HG03025 (cell line): ENCODE measurements at regions not wholly inside any gene's neighbourhood (a gene's known extent, or its start where the extent isn't known, plus 50 kb on each side); places are given as distances from the start of the nearest gene placed in this dataset.
"Not testable (repeated sequence)": the region's sequence is repeated elsewhere in the genome, so short reads cannot be mapped to it uniquely, and the experiment has no call there.

ENCODE experiments used
- ATAC-seq: cut with Tn5 transposase; IDR thresholded peaks from one replicate; pipeline ENCODE4 v1.9.1; 2021; ENCODE audit warnings: mild to moderate bottlenecking, moderate library complexity; ENCODE audit not compliant: unreplicated experiment, low FRiP score

GRCh38 chr21:17738176-17738953 lies 80.8 kb downstream of the C21orf91 start:
- ATAC-seq: no peak

GRCh38 chr21:17736072-17736471 lies 83.1 kb downstream of the C21orf91 start:
- ATAC-seq: no peak

DNA sequence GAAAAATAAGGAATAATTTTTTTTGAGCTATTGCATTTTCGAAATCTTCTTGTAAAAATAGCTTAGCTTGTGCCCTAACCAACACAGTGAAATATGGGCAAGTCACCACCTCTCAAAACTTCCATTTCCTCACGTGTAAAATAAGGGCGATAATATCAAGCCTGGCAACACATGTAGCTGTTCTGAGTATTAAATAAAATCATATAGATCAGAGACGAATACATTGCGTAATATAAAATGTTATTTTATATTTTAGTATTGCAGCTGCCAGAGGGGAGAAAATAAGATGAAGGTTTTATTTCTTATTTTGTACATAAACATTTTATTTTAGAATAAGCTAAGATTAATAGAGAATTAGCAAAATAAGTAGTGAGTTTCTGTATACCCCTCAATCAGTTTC lies 85.9 kb downstream of the C21orf91 start:
- no peak for ATAC-seq

DNA sequence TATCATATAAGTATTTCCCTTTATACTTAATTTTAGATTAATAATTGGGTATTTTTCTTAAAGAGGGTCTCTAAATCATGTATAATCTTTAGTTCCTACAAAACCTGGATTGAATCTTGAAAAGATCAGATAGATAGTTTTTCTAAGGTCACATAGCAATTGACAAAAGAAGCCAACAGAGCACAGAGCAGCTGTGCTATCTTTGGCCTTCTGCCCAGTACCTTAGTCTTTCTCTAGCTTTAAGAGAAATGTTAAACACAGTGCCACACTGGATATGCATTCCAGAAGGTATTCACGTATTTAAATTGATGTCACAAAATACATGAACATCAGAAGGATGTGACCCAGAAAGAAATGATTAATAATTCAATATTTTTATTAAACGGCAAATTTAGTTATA lies 86.8 kb downstream of the C21orf91 start:
- ATAC-seq: no peak

DNA sequence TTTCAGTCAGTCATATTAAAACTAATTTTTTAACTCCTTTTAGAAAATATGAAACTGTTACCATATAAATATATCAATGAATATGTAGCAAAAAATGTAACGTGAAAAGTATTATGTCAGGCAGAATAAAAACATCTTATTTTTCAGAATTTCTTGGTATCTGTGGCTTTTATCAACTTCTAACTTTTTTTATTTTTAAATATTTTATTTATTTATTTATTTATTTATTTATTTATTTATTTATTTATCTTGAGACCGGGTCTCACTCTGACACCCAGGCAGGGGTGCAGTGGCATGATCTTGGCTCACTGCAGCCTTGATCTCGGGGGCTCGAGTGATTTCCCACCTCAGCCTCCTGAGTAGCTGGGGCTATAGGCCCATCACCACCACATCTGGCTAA lies 87.6 kb downstream of the C21orf91 start:
- ATAC-seq: no peak

DNA sequence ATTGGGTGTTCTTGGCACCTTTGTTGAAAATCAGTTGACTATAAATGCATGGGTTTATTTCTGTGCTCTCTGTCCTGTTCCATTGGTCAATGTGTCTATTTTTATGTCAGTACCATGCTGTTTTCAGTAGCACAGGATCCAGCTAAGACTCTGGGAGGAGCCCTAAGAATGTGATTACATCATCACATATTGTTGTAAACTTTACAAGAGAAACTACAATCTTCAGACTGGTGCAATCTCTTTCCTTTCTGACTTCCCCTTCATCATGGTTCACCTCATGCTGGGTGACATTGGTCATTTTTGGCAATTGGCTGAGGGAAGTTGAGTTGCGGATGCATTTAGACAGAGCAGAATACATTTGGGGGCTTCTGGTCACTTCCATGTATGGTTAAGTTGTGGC lies 88.4 kb downstream of the C21orf91 start:
- ATAC-seq: no peak

DNA sequence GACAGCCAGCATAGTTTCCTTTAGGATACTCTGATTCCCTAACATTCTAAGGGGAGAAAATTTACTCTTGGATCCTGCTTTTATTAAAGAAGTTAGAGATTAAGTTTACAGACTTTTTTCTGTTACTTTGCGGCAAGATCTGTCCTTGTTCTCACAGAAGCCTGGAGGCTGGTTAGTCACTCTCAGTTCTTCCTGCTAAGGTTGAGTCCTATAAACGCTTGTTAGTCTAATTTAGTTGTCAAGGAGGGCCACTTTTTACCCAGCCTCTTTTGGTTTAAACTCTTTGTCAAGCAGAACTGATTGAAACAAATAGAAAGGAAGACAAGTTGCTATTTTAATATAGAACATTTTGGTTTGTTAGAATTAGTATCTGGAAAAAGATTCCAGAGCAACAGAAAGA lies 89.7 kb downstream of the C21orf91 start:
- ATAC-seq: no peak

GRCh38 chr21:17727361-17727760 lies 91.8 kb downstream of the C21orf91 start:
- no peak for ATAC-seq

DNA sequence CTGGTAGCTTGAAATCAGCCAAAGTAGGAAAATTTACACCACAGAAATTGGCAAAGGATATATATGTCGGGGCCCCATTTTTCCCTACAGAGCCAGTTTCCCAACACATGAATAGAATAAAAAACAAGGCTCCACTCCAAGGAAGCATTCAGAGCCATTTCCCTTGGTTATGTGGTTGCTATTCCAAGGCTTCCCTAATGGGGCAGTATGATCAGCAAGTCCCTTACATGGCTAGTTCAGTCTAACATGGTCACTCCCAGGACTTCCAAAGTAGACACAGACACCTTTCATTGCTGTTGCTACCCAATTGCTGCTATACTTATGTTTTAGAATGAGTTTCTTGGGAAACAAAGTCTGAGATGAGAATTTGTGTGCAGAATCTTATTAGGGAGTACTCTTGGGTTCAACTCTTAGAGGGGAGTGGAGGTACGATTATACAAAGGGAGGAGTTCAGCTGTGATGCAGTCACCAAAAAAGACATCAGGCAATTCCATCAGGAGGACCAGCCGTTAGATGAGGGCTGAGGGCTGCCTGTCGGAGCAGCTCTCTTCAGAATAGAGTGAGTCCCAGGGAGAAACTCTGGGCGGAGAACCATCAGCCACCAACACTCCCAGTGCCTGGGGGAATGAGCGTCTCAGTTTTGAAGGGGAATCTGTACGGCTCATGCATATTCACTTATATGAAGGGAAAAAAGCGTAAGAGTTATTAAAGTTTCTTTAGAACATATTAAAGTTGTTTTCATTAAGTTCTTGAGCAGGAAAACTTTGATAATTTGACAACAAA lies 92.9 kb downstream of the C21orf91 start:
- ATAC-seq: no peak

- ATAC-seq: no peak
Measured at GRCh38 chr21:17725339-17725738, 93.8 kb downstream of the C21orf91 start.

DNA sequence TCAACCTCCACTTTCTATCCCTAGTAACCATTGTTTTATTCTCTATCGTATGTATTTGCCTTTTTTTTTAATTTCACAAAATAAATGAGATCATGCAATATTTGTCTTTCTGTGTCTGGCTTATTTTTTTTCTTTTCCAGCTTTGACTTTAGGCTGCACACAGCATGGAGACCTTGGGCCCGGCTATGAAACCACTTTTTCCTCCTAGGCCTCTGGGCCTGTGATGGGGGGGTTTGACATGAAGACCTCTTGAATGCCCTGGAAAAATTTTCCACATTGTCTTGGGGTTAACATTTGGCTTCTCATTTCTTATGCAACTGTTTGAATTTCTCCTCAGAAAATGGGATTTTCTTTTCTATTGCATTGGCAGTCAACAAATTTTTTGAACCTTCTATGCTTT lies 100.2 kb upstream of the BTG3 start:
- no peak for ATAC-seq

- no peak for ATAC-seq
Measured at GRCh38 chr21:17711896-17712295, 99.2 kb upstream of the BTG3 start.

DNA sequence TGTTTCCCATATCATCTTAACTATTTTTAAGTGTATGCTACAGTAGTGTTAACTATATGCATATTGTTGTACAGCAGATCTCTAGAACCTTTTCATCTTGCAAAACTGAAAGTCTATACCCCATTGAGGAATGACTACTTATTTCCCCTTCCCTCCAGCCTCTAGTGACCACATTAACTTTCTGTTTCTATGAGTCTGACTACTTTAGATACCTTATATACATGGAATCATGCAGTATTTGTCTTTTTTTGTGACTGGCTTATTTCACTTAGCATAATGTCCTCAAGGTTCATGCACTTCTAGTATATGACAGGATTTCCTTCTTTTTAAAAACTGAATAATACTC lies 96.5 kb upstream of the BTG3 start:
- ATAC-seq: peak; percentile 98

DNA sequence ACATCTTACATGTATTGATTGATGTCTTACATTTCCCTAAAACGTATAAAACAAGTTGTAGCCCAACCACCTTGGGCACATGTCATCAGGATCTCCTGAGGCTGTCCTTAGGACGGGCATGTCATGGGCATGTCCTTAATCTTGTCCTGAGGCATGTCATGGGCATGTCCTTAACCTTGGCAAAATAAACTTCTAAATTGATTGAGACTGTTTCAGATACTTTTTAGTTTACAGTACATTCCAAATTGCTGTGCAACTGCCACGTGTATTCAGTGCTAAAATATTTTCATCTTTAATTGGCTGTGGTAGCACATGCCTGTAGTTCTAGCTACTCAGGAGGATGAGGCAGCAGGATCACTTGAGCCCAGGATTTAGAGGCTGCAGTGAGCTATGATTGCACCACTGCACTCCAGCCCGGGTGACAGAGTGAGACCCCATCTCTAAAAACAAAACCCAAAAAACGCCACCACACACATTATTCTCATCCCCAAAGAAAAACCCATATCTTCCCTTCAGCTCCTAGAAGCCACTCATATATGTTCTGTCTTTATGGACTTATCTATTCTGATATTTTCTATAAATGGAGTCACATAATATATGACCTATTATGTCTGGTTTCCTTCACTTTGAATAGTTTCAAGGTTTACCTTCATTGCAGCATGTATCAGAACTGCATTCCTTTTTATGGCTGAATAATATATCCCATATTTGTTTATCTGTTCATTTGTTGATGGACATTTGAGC lies 96.0 kb upstream of the BTG3 start:
- peak; percentile 36 for ATAC-seq

- ATAC-seq: no peak
Measured at GRCh38 chr21:17699524-17700189, 87.0 kb upstream of the BTG3 start.

DNA sequence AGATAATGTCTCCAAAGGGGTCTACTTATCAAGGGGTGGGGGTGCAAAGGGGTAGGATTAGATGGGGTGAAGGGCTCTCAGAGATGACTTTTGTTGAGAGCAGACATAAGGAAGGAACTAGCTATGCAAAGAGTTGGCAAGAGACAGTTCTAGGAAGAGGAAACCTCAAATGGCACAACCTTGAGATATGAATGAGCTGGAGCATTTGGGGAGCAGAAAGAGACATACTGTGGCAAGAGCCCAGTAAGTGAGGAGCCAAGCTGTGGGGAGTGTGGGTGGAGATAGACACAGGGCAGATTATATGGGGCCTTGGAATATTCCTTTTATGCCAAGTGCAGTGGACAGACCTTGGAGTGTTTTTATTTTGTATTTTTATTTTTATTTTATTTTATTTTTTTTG lies 84.8 kb upstream of the BTG3 start:
- ATAC-seq: no peak

GRCh38 chr21:17694416-17694815 lies 81.7 kb upstream of the BTG3 start:
- ATAC-seq: not testable (repeated sequence)

GRCh38 chr21:17693801-17694200 lies 81.1 kb upstream of the BTG3 start:
- ATAC-seq: no peak

DNA sequence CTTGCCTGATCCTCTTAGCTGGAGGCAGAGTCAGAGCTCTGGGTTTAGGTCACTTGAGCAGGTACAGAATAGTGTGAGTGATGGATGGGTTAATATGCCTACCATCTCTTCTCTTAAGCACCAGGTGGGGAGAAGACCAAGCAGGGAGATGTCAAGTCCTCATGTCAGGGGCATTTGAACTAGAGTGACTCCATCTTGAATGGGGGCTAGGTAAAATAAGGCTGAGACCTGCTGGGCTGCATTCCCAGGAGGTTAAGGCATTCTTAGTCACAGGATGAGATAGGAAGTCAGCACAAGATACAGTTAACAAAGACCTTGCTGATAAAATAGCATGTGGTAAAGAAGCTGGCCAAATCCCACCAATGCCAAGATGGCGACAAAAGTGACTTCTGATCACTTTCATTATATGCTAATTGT lies 77.4 kb upstream of the BTG3 start:
- no peak for ATAC-seq

DNA sequence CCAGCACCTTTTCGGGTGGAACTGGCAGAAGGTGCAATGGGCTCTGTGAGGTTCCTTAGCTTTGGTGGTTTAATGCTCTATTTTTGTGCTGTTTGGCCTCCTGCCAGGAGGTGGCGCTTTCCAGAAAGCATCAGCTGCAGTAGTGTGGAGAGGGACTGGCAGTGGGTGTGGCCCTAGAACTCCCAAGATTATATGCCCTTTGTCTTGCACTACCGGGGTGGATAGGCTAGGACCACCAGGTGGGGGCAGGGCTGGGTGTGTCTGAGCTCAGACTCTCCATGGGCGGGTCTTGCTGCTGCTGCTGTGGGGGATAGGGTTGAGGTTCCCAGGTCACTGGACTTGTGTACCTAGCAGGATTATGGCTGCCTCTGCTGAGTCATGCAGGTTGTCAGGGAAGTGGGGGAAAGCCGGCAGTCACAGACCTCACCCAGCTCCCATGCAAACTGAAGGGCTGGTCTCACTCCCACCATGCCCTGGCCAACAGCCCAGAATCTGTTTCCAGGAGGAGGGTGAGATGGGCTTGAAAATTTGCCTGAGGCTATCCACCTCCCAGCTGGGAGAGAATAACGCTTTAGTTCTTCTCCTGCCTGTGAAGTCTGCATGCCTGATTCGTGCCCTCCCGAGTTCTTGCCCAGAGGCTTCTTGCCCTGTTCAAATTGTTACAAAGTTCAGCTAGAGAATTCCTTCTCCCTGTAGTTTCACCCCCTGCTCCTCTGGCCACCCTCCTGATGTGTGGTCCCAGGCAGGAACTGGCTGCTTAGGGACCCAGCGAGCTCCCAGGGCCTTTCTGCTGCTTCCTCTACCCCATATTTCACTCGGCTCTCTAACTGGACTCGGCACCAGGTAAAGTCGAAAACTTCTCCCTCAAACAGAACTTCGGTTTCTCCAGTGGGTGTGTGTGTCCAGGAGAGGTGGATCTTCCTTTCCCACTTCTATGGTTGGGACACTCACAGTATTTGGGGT lies 76.5 kb upstream of the BTG3 start:
- no peak for ATAC-seq
